ENCODE measurements at regions not wholly inside any gene's neighbourhood (a gene's known extent, or its start where the extent isn't known, plus 50 kb on each side); places are given as distances from the start of the nearest gene placed in this dataset.

- no peak for TF ChIP-seq CTCF (IDR thresholded peaks at IDR 0.05)
- Histone ChIP-seq H3K36me3 (no peaks in the 10 kb centered on the region), H3K27ac (no peak overlapping the region), H3K4me1 (ENCODE audit: control insufficient read depth in 1 of 2, insufficient read depth in 1 of 2, low read depth in 1 of 2, low read length in 1 of 2) (no peaks in the 10 kb centered on the region), H3K4me3 (ENCODE audit: low read depth in 1 of 2, low read length in 1 of 2) (no peak overlapping the region), H3K27me3 (peaks cover 28% of the 10 kb centered on the region), H3K9me3 (no peaks in the 10 kb centered on the region)
Measured at GRCh38 chr1:29444782-29445729, 208.7 kb downstream of the PTPRU start.

GRCh38 chr1:29444081-29444715 is 207.9 kb downstream of the PTPRU start:
- no peak overlapping the region for H3K4me3 ChIP-seq (ENCODE audit: low read depth in 1 of 2, low read length in 1 of 2)
- no peaks in the 10 kb centered on the region for H3K4me1 ChIP-seq (ENCODE audit: control insufficient read depth in 1 of 2, insufficient read depth in 1 of 2, low read depth in 1 of 2, low read length in 1 of 2)
- TF ChIP-seq CTCF (IDR thresholded peaks at IDR 0.05), result no peak
- H3K36me3 ChIP-seq, result no peaks in the 10 kb centered on the region
- H3K27me3 ChIP-seq, result peaks cover 33% of the 10 kb centered on the region
- no peaks in the 10 kb centered on the region for H3K9me3 ChIP-seq
- H3K27ac ChIP-seq, result no peak overlapping the region

- no peak overlapping the region for H3K27ac ChIP-seq
- no peaks in the 10 kb centered on the region for H3K9me3 ChIP-seq
- H3K4me1 ChIP-seq (ENCODE audit: control insufficient read depth in 1 of 2, insufficient read depth in 1 of 2, low read depth in 1 of 2, low read length in 1 of 2), result no peaks in the 10 kb centered on the region
- no peaks in the 10 kb centered on the region for H3K36me3 ChIP-seq
- TF ChIP-seq CTCF (IDR thresholded peaks at IDR 0.05), result no peak
- peaks cover 37% of the 10 kb centered on the region for H3K27me3 ChIP-seq
- H3K4me3 ChIP-seq (ENCODE audit: low read depth in 1 of 2, low read length in 1 of 2), result no peak overlapping the region
Measured at GRCh38 chr1:29441916-29442668, 205.8 kb downstream of the PTPRU start.

- TF ChIP-seq CTCF (IDR thresholded peaks at IDR 0.05), result no peak
- no peak overlapping the region for H3K4me3 ChIP-seq (ENCODE audit: low read depth in 1 of 2, low read length in 1 of 2)
- no peak overlapping the region for H3K27ac ChIP-seq
- peaks cover 37% of the 10 kb centered on the region for H3K27me3 ChIP-seq
- no peaks in the 10 kb centered on the region for H3K9me3 ChIP-seq
- H3K4me1 ChIP-seq (ENCODE audit: control insufficient read depth in 1 of 2, insufficient read depth in 1 of 2, low read depth in 1 of 2, low read length in 1 of 2), result no peaks in the 10 kb centered on the region
- no peaks in the 10 kb centered on the region for H3K36me3 ChIP-seq
Measured at GRCh38 chr1:29439615-29440014, 203.3 kb downstream of the PTPRU start.

- Histone ChIP-seq H3K4me1 (ENCODE audit: control insufficient read depth in 1 of 2, insufficient read depth in 1 of 2, low read depth in 1 of 2, low read length in 1 of 2) (no peaks in the 10 kb centered on the region), H3K27ac (no peak overlapping the region), H3K9me3 (no peaks in the 10 kb centered on the region), H3K4me3 (ENCODE audit: low read depth in 1 of 2, low read length in 1 of 2) (no peak overlapping the region), H3K27me3 (peaks cover 35% of the 10 kb centered on the region), H3K36me3 (no peaks in the 10 kb centered on the region)
- TF ChIP-seq CTCF (IDR thresholded peaks at IDR 0.05), result no peak
Measured at GRCh38 chr1:29438991-29439390, 202.7 kb downstream of the PTPRU start.
